ENCODE measurements at regions not wholly inside any gene's neighbourhood (a gene's known extent, or its start where the extent isn't known, plus 50 kb on each side); places are given as distances from the start of the nearest gene placed in this dataset.

- Histone ChIP-seq H3K4me3 (no peak overlapping the region), H3K27ac (no peak overlapping the region), H3K36me3 (no peaks in the 10 kb centered on the region), H3K27me3 (replicated peaks; ENCODE audit: insufficient read depth) (no peaks in the 10 kb centered on the region), H3K9me3 (no peaks in the 10 kb centered on the region), H3K4me1 (ENCODE audit: control insufficient read depth in 1 of 2, low read depth in 2 of 2) (no peaks in the 10 kb centered on the region)
- DNase-seq (ENCODE audit: low spot score) (no peak), ATAC-seq (ENCODE audit: insufficient number of reproducible peaks, low FRiP score, low read depth) (no peak)
- no peak for TF ChIP-seq CTCF (IDR thresholded peaks at IDR 0.05)
These were observed 1084.0 kb upstream of the CDH18 start for GRCh38 chr5:21071986-21072385.

- no peak overlapping the region for H3K4me3 ChIP-seq
- H3K4me1 ChIP-seq (ENCODE audit: control insufficient read depth in 1 of 2, low read depth in 2 of 2), result no peaks in the 10 kb centered on the region
- no peak for TF ChIP-seq CTCF (IDR thresholded peaks at IDR 0.05)
- DNase-seq (ENCODE audit: low spot score) (no peak), ATAC-seq (ENCODE audit: insufficient number of reproducible peaks, low FRiP score, low read depth) (no peak)
- no peaks in the 10 kb centered on the region for H3K36me3 ChIP-seq
- H3K27ac ChIP-seq, result no peak overlapping the region
- H3K9me3 ChIP-seq, result no peaks in the 10 kb centered on the region
- no peaks in the 10 kb centered on the region for H3K27me3 ChIP-seq (replicated peaks; ENCODE audit: insufficient read depth)
These were observed 1083.4 kb upstream of the CDH18 start for GRCh38 chr5:21071421-21071820.

GRCh38 chr5:21070858-21071257 is 1082.9 kb upstream of the CDH18 start:
- DNase-seq (ENCODE audit: low spot score) (no peak), ATAC-seq (ENCODE audit: insufficient number of reproducible peaks, low FRiP score, low read depth) (no peak)
- TF ChIP-seq CTCF (IDR thresholded peaks at IDR 0.05), result no peak
- Histone ChIP-seq H3K9me3 (no peaks in the 10 kb centered on the region), H3K36me3 (no peaks in the 10 kb centered on the region), H3K27ac (no peak overlapping the region), H3K4me1 (ENCODE audit: control insufficient read depth in 1 of 2, low read depth in 2 of 2) (no peaks in the 10 kb centered on the region), H3K4me3 (no peak overlapping the region), H3K27me3 (replicated peaks; ENCODE audit: insufficient read depth) (no peaks in the 10 kb centered on the region)

- TF ChIP-seq CTCF (IDR thresholded peaks at IDR 0.05), result no peak
- no peaks in the 10 kb centered on the region for H3K27me3 ChIP-seq (replicated peaks; ENCODE audit: insufficient read depth)
- DNase-seq (ENCODE audit: low spot score), result no peak
- ATAC-seq (ENCODE audit: insufficient number of reproducible peaks, low FRiP score, low read depth), result no peak
- H3K27ac ChIP-seq, result no peak overlapping the region
- no peaks in the 10 kb centered on the region for H3K4me1 ChIP-seq (ENCODE audit: control insufficient read depth in 1 of 2, low read depth in 2 of 2)
- no peaks in the 10 kb centered on the region for H3K36me3 ChIP-seq
- H3K4me3 ChIP-seq, result no peak overlapping the region
- no peaks in the 10 kb centered on the region for H3K9me3 ChIP-seq
These were observed 1079.7 kb upstream of the CDH18 start for GRCh38 chr5:21067724-21068123.

GRCh38 chr5:21063146-21063545 is 1075.1 kb upstream of the CDH18 start:
- no peak for ATAC-seq (ENCODE audit: insufficient number of reproducible peaks, low FRiP score, low read depth)
- Histone ChIP-seq H3K27me3 (replicated peaks; ENCODE audit: insufficient read depth) (no peaks in the 10 kb centered on the region), H3K36me3 (no peaks in the 10 kb centered on the region), H3K4me3 (no peak overlapping the region), H3K9me3 (no peaks in the 10 kb centered on the region), H3K4me1 (ENCODE audit: control insufficient read depth in 1 of 2, low read depth in 2 of 2) (no peaks in the 10 kb centered on the region), H3K27ac (no peak overlapping the region)
- no peak for TF ChIP-seq CTCF (IDR thresholded peaks at IDR 0.05)
- DNase-seq (ENCODE audit: low spot score), result no peak
